GM19467 (cell line): ENCODE measurements at regions not wholly inside any gene's neighbourhood (a gene's known extent, or its start where the extent isn't known, plus 50 kb on each side); places are given as distances from the start of the nearest gene placed in this dataset.
A peak's percentile ranks its signal among the peaks of the same experiment; 100 is the strongest.

Source experiments
- ATAC-seq: cut with Tn5 transposase; IDR thresholded peaks from one replicate; pipeline ENCODE4 v1.9.1; 2021; ENCODE audit warnings: mild to moderate bottlenecking, moderate library complexity; ENCODE audit not compliant: unreplicated experiment

GRCh38 chr7:148950806-148951205 lies 66.7 kb upstream of the EZH2 start:
- ATAC-seq: no peak

GRCh38 chr7:148944935-148945934 lies 61.1 kb upstream of the EZH2 start:
- no peak for ATAC-seq

GRCh38 chr7:148941598-148942275 lies 57.6 kb upstream of the EZH2 start:
- no peak for ATAC-seq

GRCh38 chr7:148940702-148941597 lies 56.9 kb upstream of the EZH2 start:
- ATAC-seq: peak; percentile 79

DNA sequence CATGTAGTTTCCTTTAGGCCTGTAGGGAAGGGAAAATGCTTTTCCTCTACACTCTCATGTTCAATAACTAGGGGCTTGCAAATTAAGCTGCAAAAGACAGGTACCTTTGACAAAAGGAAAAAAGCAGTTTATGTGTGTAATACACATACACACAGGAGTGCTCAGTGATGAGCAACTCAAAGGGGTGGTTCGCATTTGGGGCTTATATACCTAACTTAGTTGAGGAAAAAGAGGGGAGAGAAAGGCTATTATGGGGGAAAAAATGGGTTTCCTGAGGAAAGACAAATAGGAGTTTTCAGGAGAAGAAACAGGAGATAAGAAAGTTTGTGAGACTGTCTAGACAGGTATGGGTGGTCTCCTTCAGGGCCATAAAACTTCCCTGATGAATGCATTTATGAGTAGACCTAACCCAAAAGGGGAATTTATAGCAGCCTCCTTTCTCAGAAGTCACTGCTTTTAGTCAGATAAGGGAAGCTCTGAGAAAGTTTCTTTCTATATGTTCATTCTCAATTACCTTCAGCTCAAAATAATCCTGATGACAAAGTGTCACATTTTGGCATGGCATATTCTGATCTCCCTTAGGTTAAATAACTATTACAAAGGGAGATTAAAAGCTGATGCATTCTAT lies 55.2 kb upstream of the EZH2 start:
- ATAC-seq: no peak

GRCh38 chr7:148935451-148935850 lies 51.4 kb upstream of the EZH2 start:
- ATAC-seq: no peak
